ENCODE measurements at regions not wholly inside any gene's neighbourhood (a gene's known extent, or its start where the extent isn't known, plus 50 kb on each side); places are given as distances from the start of the nearest gene placed in this dataset.

DNA sequence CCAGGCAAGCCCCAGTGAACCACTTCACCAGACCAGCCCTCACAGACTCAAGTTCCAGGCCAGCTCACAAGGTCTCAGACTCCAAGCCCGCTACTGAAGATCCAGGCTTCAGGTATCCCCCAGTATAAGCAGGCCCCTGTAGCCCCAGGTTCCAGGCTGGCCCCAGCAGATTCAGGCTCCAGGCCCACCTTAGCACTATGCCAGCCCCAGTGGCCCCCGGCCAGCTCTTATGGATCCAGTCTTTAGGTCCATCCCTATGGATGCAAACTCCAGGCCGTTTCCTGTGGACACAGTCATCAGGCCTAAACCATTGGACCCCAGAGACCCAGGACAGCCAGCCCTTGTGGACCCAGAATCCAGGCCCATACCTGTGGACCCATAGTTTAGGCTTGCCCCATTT, 277.8 kb upstream of the MAGEB18 start:
- FAIRE-seq = no peak
- H4K20me1 ChIP-seq (replicated peaks; ENCODE audit: control insufficient read depth, insufficient read depth, low read length) = no peaks in the 10 kb centered on the region
- no peaks in the 10 kb centered on the region for H3K9me1 ChIP-seq (ENCODE audit: control insufficient read depth, insufficient read depth, low read length)
- CTCF ChIA-PET (ENCODE audit: low intra/inter-chr PET ratio) = no interaction called here
- no peak overlapping the region for H3K4me3 ChIP-seq
- no peak overlapping the region for H3K27ac ChIP-seq (ENCODE audit: extremely low read depth, low read depth, low read length)
- intact Hi-C loops (cut with micrococcal nuclease) = no loop called here
- no TSS peak for BruUV-seq (replicated peaks)
- H3K4me1 ChIP-seq (replicated peaks in 1 of 2; ENCODE audit: control insufficient read depth in 2 of 2, insufficient read depth in 2 of 2, low read length in 2 of 2) = no peaks in the 10 kb centered on the region
- 0% methylated on average over 2 of the region's 3 CpGs for WGBS (ENCODE audit: insufficient coverage, low coverage, missing lambda C conversion rate)
- no peak for DNase-seq (ENCODE audit: extremely low read depth in 1 of 4, low spot score in 3 of 4)
- H3K79me2 ChIP-seq (ENCODE audit: control insufficient read depth, insufficient read depth, low read length) = no peaks in the 10 kb centered on the region
- no peaks in the 10 kb centered on the region for H3K9me3 ChIP-seq (replicated peaks; ENCODE audit: control insufficient read depth, insufficient read depth, low read depth, low read length)
- no peak overlapping the region for H3K4me2 ChIP-seq (ENCODE audit: insufficient read depth, low read length)
- no peak overlapping the region for H3K9ac ChIP-seq (ENCODE audit: insufficient read depth in 1 of 2, low read depth in 2 of 2, low read length in 2 of 2)
- POLR2A ChIA-PET = no interaction called here
- ATAC-seq = no peak
- no peaks in the 10 kb centered on the region for H3K27me3 ChIP-seq (ENCODE audit: control insufficient read depth in 2 of 2, insufficient read depth in 2 of 2, low read length in 2 of 2)
- in situ Hi-C loops (cut with MboI) = no loop called here
- H2AFZ ChIP-seq (ENCODE audit: low read depth, low read length) = no peak overlapping the region
- no peaks in the 10 kb centered on the region for H3K36me3 ChIP-seq (ENCODE audit: control insufficient read depth, insufficient read depth, low read length)
- no peak for TF ChIP-seq XRCC3 (IDR thresholded peaks at IDR 0.05)
- no peak for TF ChIP-seq ZNF586 (CRISPR knock-in tag; conservative IDR thresholded peaks at IDR 0.05)
- TF ChIP-seq RAD51 (IDR thresholded peaks at IDR 0.05; ENCODE audit: borderline replicate concordance, low read depth) = no peak
- no peak for TF ChIP-seq HDAC2 (IDR thresholded peaks at IDR 0.05)
- TF ChIP-seq HNRNPLL (IDR thresholded peaks at IDR 0.05; ENCODE audit: low read depth, low read length, poor library complexity, severe bottlenecking) = no peak
- TF ChIP-seq ZNF165 (CRISPR knock-in tag; IDR thresholded peaks at IDR 0.05; ENCODE audit: borderline replicate concordance) = no peak
- TF ChIP-seq TRIM24 (IDR thresholded peaks at IDR 0.05) = no peak
- TF ChIP-seq, protein P1, sequence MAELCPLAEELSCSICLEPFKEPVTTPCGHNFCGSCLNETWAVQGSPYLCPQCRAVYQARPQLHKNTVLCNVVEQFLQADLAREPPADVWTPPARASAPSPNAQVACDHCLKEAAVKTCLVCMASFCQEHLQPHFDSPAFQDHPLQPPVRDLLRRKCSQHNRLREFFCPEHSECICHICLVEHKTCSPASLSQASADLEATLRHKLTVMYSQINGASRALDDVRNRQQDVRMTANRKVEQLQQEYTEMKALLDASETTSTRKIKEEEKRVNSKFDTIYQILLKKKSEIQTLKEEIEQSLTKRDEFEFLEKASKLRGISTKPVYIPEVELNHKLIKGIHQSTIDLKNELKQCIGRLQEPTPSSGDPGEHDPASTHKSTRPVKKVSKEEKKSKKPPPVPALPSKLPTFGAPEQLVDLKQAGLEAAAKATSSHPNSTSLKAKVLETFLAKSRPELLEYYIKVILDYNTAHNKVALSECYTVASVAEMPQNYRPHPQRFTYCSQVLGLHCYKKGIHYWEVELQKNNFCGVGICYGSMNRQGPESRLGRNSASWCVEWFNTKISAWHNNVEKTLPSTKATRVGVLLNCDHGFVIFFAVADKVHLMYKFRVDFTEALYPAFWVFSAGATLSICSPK (IDR thresholded peaks at IDR 0.05; ENCODE audit: borderline replicate concordance) = no peak
- TF ChIP-seq BACH1 (tag; IDR thresholded peaks at IDR 0.05) = no peak
- TF ChIP-seq, protein P2, sequence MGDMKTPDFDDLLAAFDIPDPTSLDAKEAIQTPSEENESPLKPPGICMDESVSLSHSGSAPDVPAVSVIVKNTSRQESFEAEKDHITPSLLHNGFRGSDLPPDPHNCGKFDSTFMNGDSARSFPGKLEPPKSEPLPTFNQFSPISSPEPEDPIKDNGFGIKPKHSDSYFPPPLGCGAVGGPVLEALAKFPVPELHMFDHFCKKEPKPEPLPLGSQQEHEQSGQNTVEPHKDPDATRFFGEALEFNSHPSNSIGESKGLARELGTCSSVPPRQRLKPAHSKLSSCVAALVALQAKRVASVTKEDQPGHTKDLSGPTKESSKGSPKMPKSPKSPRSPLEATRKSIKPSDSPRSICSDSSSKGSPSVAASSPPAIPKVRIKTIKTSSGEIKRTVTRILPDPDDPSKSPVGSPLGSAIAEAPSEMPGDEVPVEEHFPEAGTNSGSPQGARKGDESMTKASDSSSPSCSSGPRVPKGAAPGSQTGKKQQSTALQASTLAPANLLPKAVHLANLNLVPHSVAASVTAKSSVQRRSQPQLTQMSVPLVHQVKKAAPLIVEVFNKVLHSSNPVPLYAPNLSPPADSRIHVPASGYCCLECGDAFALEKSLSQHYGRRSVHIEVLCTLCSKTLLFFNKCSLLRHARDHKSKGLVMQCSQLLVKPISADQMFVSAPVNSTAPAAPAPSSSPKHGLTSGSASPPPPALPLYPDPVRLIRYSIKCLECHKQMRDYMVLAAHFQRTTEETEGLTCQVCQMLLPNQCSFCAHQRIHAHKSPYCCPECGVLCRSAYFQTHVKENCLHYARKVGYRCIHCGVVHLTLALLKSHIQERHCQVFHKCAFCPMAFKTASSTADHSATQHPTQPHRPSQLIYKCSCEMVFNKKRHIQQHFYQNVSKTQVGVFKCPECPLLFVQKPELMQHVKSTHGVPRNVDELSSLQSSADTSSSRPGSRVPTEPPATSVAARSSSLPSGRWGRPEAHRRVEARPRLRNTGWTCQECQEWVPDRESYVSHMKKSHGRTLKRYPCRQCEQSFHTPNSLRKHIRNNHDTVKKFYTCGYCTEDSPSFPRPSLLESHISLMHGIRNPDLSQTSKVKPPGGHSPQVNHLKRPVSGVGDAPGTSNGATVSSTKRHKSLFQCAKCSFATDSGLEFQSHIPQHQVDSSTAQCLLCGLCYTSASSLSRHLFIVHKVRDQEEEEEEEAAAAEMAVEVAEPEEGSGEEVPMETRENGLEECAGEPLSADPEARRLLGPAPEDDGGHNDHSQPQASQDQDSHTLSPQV (IDR thresholded peaks at IDR 0.05) = no peak
- TF ChIP-seq, protein P3, sequence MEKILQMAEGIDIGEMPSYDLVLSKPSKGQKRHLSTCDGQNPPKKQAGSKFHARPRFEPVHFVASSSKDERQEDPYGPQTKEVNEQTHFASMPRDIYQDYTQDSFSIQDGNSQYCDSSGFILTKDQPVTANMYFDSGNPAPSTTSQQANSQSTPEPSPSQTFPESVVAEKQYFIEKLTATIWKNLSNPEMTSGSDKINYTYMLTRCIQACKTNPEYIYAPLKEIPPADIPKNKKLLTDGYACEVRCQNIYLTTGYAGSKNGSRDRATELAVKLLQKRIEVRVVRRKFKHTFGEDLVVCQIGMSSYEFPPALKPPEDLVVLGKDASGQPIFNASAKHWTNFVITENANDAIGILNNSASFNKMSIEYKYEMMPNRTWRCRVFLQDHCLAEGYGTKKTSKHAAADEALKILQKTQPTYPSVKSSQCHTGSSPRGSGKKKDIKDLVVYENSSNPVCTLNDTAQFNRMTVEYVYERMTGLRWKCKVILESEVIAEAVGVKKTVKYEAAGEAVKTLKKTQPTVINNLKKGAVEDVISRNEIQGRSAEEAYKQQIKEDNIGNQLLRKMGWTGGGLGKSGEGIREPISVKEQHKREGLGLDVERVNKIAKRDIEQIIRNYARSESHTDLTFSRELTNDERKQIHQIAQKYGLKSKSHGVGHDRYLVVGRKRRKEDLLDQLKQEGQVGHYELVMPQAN (IDR thresholded peaks at IDR 0.05; ENCODE audit: borderline replicate concordance) = no peak
- TF ChIP-seq ARID2 (IDR thresholded peaks at IDR 0.05) = no peak
- TF ChIP-seq, protein P4, sequence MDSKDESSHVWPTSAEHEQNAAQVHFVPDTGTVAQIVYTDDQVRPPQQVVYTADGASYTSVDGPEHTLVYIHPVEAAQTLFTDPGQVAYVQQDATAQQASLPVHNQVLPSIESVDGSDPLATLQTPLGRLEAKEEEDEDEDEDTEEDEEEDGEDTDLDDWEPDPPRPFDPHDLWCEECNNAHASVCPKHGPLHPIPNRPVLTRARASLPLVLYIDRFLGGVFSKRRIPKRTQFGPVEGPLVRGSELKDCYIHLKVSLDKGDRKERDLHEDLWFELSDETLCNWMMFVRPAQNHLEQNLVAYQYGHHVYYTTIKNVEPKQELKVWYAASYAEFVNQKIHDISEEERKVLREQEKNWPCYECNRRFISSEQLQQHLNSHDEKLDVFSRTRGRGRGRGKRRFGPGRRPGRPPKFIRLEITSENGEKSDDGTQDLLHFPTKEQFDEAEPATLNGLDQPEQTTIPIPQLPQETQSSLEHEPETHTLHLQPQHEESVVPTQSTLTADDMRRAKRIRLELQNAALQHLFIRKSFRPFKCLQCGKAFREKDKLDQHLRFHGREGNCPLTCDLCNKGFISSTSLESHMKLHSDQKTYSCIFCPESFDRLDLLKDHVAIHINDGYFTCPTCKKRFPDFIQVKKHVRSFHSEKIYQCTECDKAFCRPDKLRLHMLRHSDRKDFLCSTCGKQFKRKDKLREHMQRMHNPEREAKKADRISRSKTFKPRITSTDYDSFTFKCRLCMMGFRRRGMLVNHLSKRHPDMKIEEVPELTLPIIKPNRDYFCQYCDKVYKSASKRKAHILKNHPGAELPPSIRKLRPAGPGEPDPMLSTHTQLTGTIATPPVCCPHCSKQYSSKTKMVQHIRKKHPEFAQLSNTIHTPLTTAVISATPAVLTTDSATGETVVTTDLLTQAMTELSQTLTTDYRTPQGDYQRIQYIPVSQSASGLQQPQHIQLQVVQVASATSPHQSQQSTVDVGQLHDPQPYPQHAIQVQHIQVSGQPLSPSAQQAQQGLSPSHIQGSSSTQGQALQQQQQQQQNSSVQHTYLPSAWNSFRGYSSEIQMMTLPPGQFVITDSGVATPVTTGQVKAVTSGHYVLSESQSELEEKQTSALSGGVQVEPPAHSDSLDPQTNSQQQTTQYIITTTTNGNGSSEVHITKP (IDR thresholded peaks at IDR 0.05; ENCODE audit: partially characterized antibody) = no peak

Data from K562 (cell line).